ENCODE measurements at regions not wholly inside any gene's neighbourhood (a gene's known extent, or its start where the extent isn't known, plus 50 kb on each side); places are given as distances from the start of the nearest gene placed in this dataset.

DNA sequence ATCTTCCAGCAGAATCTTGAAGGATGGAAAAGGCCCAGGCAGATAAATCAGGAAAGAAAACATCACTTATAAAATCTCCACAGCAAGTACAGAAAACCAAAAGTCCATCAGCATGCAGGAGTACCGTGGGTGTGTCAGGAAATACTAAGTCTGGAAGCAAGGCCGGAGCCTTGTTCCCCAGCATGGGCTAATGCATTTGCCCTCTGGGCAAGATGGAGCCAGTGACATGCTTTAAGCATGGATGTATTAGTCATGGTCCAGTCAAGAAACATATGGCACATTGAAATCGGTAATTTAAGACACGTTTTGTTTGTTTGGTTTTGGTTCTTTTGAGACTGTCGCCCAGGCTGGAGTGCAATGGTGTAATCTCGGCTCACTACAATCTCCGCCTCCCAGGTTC, 506.0 kb upstream of the JARID2 start:
- TF ChIP-seq, protein P1, sequence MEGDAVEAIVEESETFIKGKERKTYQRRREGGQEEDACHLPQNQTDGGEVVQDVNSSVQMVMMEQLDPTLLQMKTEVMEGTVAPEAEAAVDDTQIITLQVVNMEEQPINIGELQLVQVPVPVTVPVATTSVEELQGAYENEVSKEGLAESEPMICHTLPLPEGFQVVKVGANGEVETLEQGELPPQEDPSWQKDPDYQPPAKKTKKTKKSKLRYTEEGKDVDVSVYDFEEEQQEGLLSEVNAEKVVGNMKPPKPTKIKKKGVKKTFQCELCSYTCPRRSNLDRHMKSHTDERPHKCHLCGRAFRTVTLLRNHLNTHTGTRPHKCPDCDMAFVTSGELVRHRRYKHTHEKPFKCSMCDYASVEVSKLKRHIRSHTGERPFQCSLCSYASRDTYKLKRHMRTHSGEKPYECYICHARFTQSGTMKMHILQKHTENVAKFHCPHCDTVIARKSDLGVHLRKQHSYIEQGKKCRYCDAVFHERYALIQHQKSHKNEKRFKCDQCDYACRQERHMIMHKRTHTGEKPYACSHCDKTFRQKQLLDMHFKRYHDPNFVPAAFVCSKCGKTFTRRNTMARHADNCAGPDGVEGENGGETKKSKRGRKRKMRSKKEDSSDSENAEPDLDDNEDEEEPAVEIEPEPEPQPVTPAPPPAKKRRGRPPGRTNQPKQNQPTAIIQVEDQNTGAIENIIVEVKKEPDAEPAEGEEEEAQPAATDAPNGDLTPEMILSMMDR (IDR thresholded peaks at IDR 0.05), result no peak
- no peak for TF ChIP-seq POLR2A (IDR thresholded peaks at IDR 0.05)
